ENCODE measurements at regions not wholly inside any gene's neighbourhood (a gene's known extent, or its start where the extent isn't known, plus 50 kb on each side); places are given as distances from the start of the nearest gene placed in this dataset.

DNA sequence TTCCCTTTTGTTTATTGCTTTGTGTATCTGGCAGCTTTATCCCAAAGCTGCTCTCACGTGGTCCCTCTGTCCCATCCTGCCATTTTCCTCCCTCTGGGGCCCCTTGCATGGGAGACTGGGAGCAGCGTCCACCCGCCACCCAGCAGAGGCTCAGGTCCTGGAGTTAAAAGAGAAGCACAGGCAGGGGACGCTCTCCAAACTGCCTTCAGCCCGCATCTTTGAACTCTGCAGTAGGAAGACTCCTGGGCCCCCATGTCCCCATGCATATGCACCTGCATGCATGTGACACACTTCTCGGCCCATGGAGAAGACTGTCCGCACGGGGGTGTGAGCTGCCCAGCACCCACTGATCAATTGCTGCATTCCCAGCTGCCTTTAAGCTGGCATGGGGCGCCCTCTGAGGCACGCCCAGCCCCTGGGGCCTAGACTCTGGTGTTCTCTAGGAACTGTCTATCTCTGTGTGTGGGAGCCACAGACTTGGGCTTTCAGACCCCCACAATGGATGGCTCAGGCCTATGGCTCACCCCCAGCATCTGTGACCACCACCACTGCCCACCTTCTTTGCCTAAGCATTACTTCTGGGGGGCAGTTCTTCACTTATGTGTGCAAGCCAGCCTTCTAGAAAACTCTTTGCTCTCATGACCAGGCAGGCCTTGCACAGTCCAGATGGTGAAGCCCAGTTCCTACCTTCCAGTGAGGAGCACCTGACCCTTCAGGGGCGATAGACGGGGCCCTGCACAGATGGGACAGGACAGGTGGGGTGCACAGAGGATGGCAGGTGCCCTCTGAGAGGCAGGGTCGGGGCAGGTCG, 96.1 kb upstream of the DIO3 start:
- Histone ChIP-seq H3K9me2 (ENCODE audit: insufficient read depth, low read length) (no peaks in the 10 kb centered on the region), H4K20me1 (ENCODE audit: insufficient read depth) (no peaks in the 10 kb centered on the region), H3K9ac (ENCODE audit: low read length) (no peak overlapping the region), H3F3A (ENCODE audit: insufficient read depth, low read length, poor library complexity, severe bottlenecking) (no peaks in the 10 kb centered on the region), H3K79me2 (replicated peaks; ENCODE audit: insufficient read depth, low read length) (no peaks in the 10 kb centered on the region), H2AFZ (ENCODE audit: low read depth, low read length) (no peak overlapping the region), H3K9me3 (ENCODE audit: low read length) (no peaks in the 10 kb centered on the region), H3K27ac (ENCODE audit: low read length) (no peak overlapping the region), H3K27me3 (ENCODE audit: insufficient read depth, low read depth, low read length) (peaks cover 12% of the 10 kb centered on the region), H3K4me3 (ENCODE audit: low read length) (no peak overlapping the region), H3K4me2 (ENCODE audit: low read length) (no peak overlapping the region), H3K36me3 (ENCODE audit: insufficient read depth, low read length) (no peaks in the 10 kb centered on the region)
- TF ChIP-seq, protein P1, sequence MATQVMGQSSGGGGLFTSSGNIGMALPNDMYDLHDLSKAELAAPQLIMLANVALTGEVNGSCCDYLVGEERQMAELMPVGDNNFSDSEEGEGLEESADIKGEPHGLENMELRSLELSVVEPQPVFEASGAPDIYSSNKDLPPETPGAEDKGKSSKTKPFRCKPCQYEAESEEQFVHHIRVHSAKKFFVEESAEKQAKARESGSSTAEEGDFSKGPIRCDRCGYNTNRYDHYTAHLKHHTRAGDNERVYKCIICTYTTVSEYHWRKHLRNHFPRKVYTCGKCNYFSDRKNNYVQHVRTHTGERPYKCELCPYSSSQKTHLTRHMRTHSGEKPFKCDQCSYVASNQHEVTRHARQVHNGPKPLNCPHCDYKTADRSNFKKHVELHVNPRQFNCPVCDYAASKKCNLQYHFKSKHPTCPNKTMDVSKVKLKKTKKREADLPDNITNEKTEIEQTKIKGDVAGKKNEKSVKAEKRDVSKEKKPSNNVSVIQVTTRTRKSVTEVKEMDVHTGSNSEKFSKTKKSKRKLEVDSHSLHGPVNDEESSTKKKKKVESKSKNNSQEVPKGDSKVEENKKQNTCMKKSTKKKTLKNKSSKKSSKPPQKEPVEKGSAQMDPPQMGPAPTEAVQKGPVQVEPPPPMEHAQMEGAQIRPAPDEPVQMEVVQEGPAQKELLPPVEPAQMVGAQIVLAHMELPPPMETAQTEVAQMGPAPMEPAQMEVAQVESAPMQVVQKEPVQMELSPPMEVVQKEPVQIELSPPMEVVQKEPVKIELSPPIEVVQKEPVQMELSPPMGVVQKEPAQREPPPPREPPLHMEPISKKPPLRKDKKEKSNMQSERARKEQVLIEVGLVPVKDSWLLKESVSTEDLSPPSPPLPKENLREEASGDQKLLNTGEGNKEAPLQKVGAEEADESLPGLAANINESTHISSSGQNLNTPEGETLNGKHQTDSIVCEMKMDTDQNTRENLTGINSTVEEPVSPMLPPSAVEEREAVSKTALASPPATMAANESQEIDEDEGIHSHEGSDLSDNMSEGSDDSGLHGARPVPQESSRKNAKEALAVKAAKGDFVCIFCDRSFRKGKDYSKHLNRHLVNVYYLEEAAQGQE (IDR thresholded peaks at IDR 0.05; ENCODE audit: borderline replicate concordance), result no peak
- TF ChIP-seq TAF1 (IDR thresholded peaks at IDR 0.05; ENCODE audit: low read depth), result no peak
- TF ChIP-seq RAD21 (conservative IDR thresholded peaks at IDR 0.05), result no peak
- no peak for TF ChIP-seq SMC3 (conservative IDR thresholded peaks at IDR 0.05; ENCODE audit: poor library complexity)
- no peak for TF ChIP-seq EZH2 (IDR thresholded peaks at IDR 0.05; ENCODE audit: borderline replicate concordance, insufficient read depth, low read length, poor library complexity, severe bottlenecking)
- no peak for TF ChIP-seq POLR2AphosphoS5 (IDR thresholded peaks at IDR 0.05)
- TF ChIP-seq EP300 (conservative IDR thresholded peaks at IDR 0.05; ENCODE audit: poor library complexity, severe bottlenecking), result no peak
- TF ChIP-seq, protein P2, sequence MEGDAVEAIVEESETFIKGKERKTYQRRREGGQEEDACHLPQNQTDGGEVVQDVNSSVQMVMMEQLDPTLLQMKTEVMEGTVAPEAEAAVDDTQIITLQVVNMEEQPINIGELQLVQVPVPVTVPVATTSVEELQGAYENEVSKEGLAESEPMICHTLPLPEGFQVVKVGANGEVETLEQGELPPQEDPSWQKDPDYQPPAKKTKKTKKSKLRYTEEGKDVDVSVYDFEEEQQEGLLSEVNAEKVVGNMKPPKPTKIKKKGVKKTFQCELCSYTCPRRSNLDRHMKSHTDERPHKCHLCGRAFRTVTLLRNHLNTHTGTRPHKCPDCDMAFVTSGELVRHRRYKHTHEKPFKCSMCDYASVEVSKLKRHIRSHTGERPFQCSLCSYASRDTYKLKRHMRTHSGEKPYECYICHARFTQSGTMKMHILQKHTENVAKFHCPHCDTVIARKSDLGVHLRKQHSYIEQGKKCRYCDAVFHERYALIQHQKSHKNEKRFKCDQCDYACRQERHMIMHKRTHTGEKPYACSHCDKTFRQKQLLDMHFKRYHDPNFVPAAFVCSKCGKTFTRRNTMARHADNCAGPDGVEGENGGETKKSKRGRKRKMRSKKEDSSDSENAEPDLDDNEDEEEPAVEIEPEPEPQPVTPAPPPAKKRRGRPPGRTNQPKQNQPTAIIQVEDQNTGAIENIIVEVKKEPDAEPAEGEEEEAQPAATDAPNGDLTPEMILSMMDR (IDR thresholded peaks at IDR 0.05; ENCODE audit: poor library complexity, severe bottlenecking), result no peak
- no peak for TF ChIP-seq MXI1 (conservative IDR thresholded peaks at IDR 0.05; ENCODE audit: poor library complexity, severe bottlenecking)

DNA sequence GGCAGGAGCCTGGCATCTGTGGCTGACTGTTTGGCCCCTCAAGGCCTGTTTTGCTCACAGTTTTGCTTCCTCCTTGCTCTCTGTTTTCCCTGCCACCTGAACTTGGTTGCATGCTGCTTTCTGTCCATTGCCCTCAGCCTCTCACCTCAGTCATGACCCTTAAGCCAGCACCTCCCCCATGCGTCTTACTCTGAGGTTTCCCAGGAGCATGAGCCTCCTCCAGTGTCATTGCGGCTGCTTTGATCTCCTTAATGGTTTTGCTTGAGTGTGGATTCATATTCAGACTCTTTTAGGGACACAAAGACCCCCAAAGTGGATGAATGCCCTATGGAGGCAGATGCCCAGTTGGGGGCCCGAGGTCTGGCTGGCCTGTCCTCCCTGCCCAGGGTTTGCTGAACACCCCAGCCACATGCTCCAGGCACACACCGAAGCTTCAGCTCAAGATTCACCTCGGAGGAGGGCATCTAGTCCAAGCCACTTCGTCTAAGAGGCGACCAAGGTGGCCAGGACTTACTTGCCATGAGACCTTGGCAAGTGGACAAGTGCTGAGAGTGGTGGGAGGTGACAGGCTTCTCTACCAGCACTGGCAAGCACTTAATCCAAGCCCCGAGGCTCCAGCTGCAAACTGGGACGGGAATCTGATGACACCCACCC, 95.4 kb upstream of the DIO3 start:
- Histone ChIP-seq H3K27me3 (ENCODE audit: insufficient read depth, low read depth, low read length) (peaks cover 5% of the 10 kb centered on the region), H3K9me3 (ENCODE audit: low read length) (no peaks in the 10 kb centered on the region), H4K20me1 (ENCODE audit: insufficient read depth) (no peaks in the 10 kb centered on the region), H3K27ac (ENCODE audit: low read length) (no peak overlapping the region), H3F3A (ENCODE audit: insufficient read depth, low read length, poor library complexity, severe bottlenecking) (no peaks in the 10 kb centered on the region), H3K79me2 (replicated peaks; ENCODE audit: insufficient read depth, low read length) (no peaks in the 10 kb centered on the region), H3K36me3 (ENCODE audit: insufficient read depth, low read length) (no peaks in the 10 kb centered on the region), H3K4me3 (ENCODE audit: low read length) (no peak overlapping the region), H2AFZ (ENCODE audit: low read depth, low read length) (no peak overlapping the region), H3K4me2 (ENCODE audit: low read length) (no peak overlapping the region), H3K9ac (ENCODE audit: low read length) (no peak overlapping the region), H3K9me2 (ENCODE audit: insufficient read depth, low read length) (no peaks in the 10 kb centered on the region)
- TF ChIP-seq, protein P1 (IDR thresholded peaks at IDR 0.05; ENCODE audit: borderline replicate concordance), result no peak
- TF ChIP-seq MXI1 (conservative IDR thresholded peaks at IDR 0.05; ENCODE audit: poor library complexity, severe bottlenecking), result no peak
- TF ChIP-seq TAF1 (IDR thresholded peaks at IDR 0.05; ENCODE audit: low read depth), result no peak
- TF ChIP-seq, protein P2 (IDR thresholded peaks at IDR 0.05; ENCODE audit: poor library complexity, severe bottlenecking), result no peak
- no peak for TF ChIP-seq EP300 (conservative IDR thresholded peaks at IDR 0.05; ENCODE audit: poor library complexity, severe bottlenecking)
- no peak for TF ChIP-seq POLR2AphosphoS5 (IDR thresholded peaks at IDR 0.05)
- TF ChIP-seq SMC3 (conservative IDR thresholded peaks at IDR 0.05; ENCODE audit: poor library complexity), result no peak
- no peak for TF ChIP-seq EZH2 (IDR thresholded peaks at IDR 0.05; ENCODE audit: borderline replicate concordance, insufficient read depth, low read length, poor library complexity, severe bottlenecking)
- TF ChIP-seq RAD21 (conservative IDR thresholded peaks at IDR 0.05), result no peak

Data from neural cell (in vitro differentiated cells).